Panc1 (cell line): ENCODE measurements at regions not wholly inside any gene's neighbourhood (a gene's known extent, or its start where the extent isn't known, plus 50 kb on each side); places are given as distances from the start of the nearest gene placed in this dataset.

ENCODE experiments used
- ATAC-seq: fragments of 200-7000 bp; cut with Tn5 transposase; 2 replicates; pipeline ENCODE4 v1.9.1; 2020; ENCODE audit warnings: mild to moderate bottlenecking, moderate library complexity
- BruUV-seq: library from RNA; stranded (reverse); fragments of 400-500 nt; replicated peaks from 2 replicates; lab custom pipeline; 2021; lab: Mats Ljungman, UMichigan
- CTCF ChIA-PET: fragments of 300-600 bp; sonication (Branson Sonifier 250); formaldehyde crosslinking; loops from one replicate; lab custom pipeline; 2022; ENCODE audit warnings: antibody characterized with exemption; lab: Charles Lee
- POLR2A ChIA-PET: fragments of 300-600 bp; sonication (Branson Sonifier 250); formaldehyde crosslinking; loops from one replicate; lab custom pipeline; 2022; ENCODE audit warnings: antibody characterized with exemption; lab: Charles Lee
- DNase-seq: peaks from one replicate; pipeline ENCODE4 v3.0.0-alpha.2; 2010; ENCODE audit warnings: low read depth, low spot score
- H3K27ac ChIP-seq: 2 replicates; pipeline ENCODE4 v1.5.1; 2011; ENCODE audit warnings: mild to moderate bottlenecking, low read length, inconsistent platforms
- H3K27me3 ChIP-seq: fragments of 200-500 bp; sonication (Bioruptor generic); 2 replicates; pipeline ENCODE4 v1.6.0; 2014; ENCODE audit warnings: low read length, inconsistent platforms; ENCODE audit not compliant: control insufficient read depth, insufficient read depth
- H3K36me3 ChIP-seq: fragments of 200-500 bp; sonication (Bioruptor generic); 2 replicates; pipeline ENCODE4 v1.5.1; 2014; ENCODE audit warnings: inconsistent platforms, mild to moderate bottlenecking, low read length, moderate library complexity; ENCODE audit not compliant: control insufficient read depth, insufficient read depth
- H3K4me1 ChIP-seq: 2 replicates; pipeline ENCODE4 v1.5.1; 2011; ENCODE audit warnings: inconsistent platforms, mild to moderate bottlenecking, low read length, moderate library complexity; ENCODE audit not compliant: control insufficient read depth, insufficient read depth
- H3K4me3 ChIP-seq, 2 experiments: 2 replicates each; pipeline ENCODE4 v1.5.1; 2011 to 2012; ENCODE audit warnings: low read depth in 2 of 2, low read length in 2 of 2, mild to moderate bottlenecking in 2 of 2, inconsistent platforms in 1 of 2, moderate library complexity in 1 of 2
- H3K9me3 ChIP-seq: fragments of 200-500 bp; sonication (Bioruptor generic); 2 replicates; pipeline ENCODE4 v1.5.1; 2014; ENCODE audit warnings: low read depth, mild to moderate bottlenecking, inconsistent platforms, low read length, moderate library complexity; ENCODE audit not compliant: control insufficient read depth, insufficient read depth
- CTCF ChIP-seq: fragments of 450-650 bp; IDR thresholded peaks from 2 replicates; pipeline ENCODE4 v1.5.1; 2017; ENCODE audit warnings: mild to moderate bottlenecking
- POLR2AphosphoS5 ChIP-seq: IDR thresholded peaks from 2 replicates; pipeline ENCODE4 v1.6.1; 2012; ENCODE audit warnings: mild to moderate bottlenecking, low read depth, low read length, moderate library complexity
- REST ChIP-seq, 2 experiments: IDR thresholded peaks; 2 replicates each; pipeline ENCODE4 v1.6.1; 2011 to 2012; ENCODE audit warnings: low read depth in 2 of 2, control low read depth in 1 of 2, low read length in 1 of 2, mild to moderate bottlenecking in 1 of 2, moderate library complexity in 1 of 2; ENCODE audit not compliant: insufficient read depth in 1 of 2
- SIN3A ChIP-seq: IDR thresholded peaks from 2 replicates; pipeline ENCODE4 v1.6.1; 2012; ENCODE audit warnings: low read depth, mild to moderate bottlenecking, low read length, moderate library complexity, borderline replicate concordance; ENCODE audit not compliant: insufficient read depth
- TCF7L2 ChIP-seq: IDR thresholded peaks from 2 replicates; pipeline ENCODE4 v1.6.1; 2011; ENCODE audit warnings: mild to moderate bottlenecking, low read depth, low read length, inconsistent platforms
- in situ Hi-C: cut with HindIII; loops from 2 replicates; pipeline ENCODE4 v1.10.0; 2016; ENCODE audit warnings: low sequenced_read_pairs, low pct_unique_long_range_greater_than_20kb
- intact Hi-C: fragments of 100-400 bp; cut with micrococcal nuclease; formaldehyde crosslinking; loops from one replicate; pipeline ENCODE4 v1.10.0; 2022; ENCODE audit not compliant: unreplicated experiment

- no peak for TF ChIP-seq TCF7L2
- no peak for TF ChIP-seq REST (IDR thresholded peaks at IDR 0.05; ENCODE audit: insufficient read depth in 1 of 2, low read depth in 2 of 2, low read length in 1 of 2)
- TF ChIP-seq POLR2AphosphoS5, result no peak
- TF ChIP-seq SIN3A, result no peak
- TF ChIP-seq CTCF, result no peak
- no peaks in the 10 kb centered on the region; the same call in 1 of the 2 replicates for H3K27me3 ChIP-seq
- no peaks in the 10 kb centered on the region for H3K4me1 ChIP-seq
- no peak for DNase-seq
- no peak overlapping the region for H3K4me3 ChIP-seq
- BruUV-seq, result no TSS peak
- ChIA-PET POLR2A (no interaction called here), CTCF (no interaction called here)
- no peak for ATAC-seq
- intact Hi-C loops (no loop called here), in situ Hi-C loops (no loop called here)
- H3K27ac ChIP-seq, result no peak overlapping the region
- H3K36me3 ChIP-seq, result no peaks in the 10 kb centered on the region
- H3K9me3 ChIP-seq, result no peaks in the 10 kb centered on the region
Observed at GRCh38 chr5:6041977-6042550, 336.3 kb downstream of the MED10 start.

GRCh38 chr5:6039111-6039510 lies 339.2 kb downstream of the MED10 start:
- in situ Hi-C loops, result no loop called here
- ATAC-seq (no peak), DNase-seq (no peak)
- Histone ChIP-seq H3K4me3 (no peak overlapping the region), H3K9me3 (no peaks in the 10 kb centered on the region), H3K4me1 (no peaks in the 10 kb centered on the region), H3K27me3 (peaks cover 2% of the 10 kb centered on the region), H3K36me3 (no peaks in the 10 kb centered on the region), H3K27ac (no peak overlapping the region)
- ChIA-PET CTCF (no interaction called here), POLR2A (no interaction called here)
- intact Hi-C loops, result no loop called here
- no TSS peak for BruUV-seq
- TF ChIP-seq SIN3A (no peak), TCF7L2 (no peak), REST (IDR thresholded peaks at IDR 0.05; ENCODE audit: insufficient read depth in 1 of 2, low read depth in 2 of 2, low read length in 1 of 2) (no peak), POLR2AphosphoS5 (no peak), CTCF (no peak)
